Hepatocyte (in vitro differentiated cells): ENCODE measurements at regions not wholly inside any gene's neighbourhood (a gene's known extent, or its start where the extent isn't known, plus 50 kb on each side); places are given as distances from the start of the nearest gene placed in this dataset.

ENCODE experiments used
- DNase-seq: peaks from one replicate; pipeline ENCODE4 v3.0.0-alpha.2; 2016; ENCODE audit warnings: low spot score
- H2AFZ ChIP-seq: fragments of 200-600 bp; sonication (generic); 2 replicates; pipeline ENCODE4 v1.6.0; 2016; ENCODE audit warnings: antibody characterized with exemption, mild to moderate bottlenecking
- H3K27ac ChIP-seq: fragments of 200-600 bp; sonication (generic); 2 replicates; pipeline ENCODE4 v1.5.1; 2016; ENCODE audit warnings: mild to moderate bottlenecking
- H3K27me3 ChIP-seq: fragments of 200-600 bp; sonication (generic); 2 replicates; pipeline ENCODE4 v1.6.1; 2016
- H3K36me3 ChIP-seq: fragments of 200-600 bp; sonication (generic); replicated peaks from 2 replicates; pipeline ENCODE4 v1.5.1; 2016; ENCODE audit warnings: low read depth; ENCODE audit not compliant: insufficient read depth
- H3K4me1 ChIP-seq: fragments of 200-600 bp; sonication (generic); 2 replicates; pipeline ENCODE4 v1.5.1; 2016; ENCODE audit warnings: mild to moderate bottlenecking, moderate library complexity; ENCODE audit not compliant: insufficient read depth
- H3K4me2 ChIP-seq: fragments of 200-600 bp; sonication (generic); 2 replicates; pipeline ENCODE4 v1.6.0; 2016
- H3K4me3 ChIP-seq: fragments of 200-600 bp; sonication (generic); 2 replicates; pipeline ENCODE4 v1.5.1; 2016; ENCODE audit warnings: mild to moderate bottlenecking
- H3K79me2 ChIP-seq: fragments of 200-600 bp; sonication (generic); 2 replicates; pipeline ENCODE4 v1.6.0; 2017; ENCODE audit warnings: mild to moderate bottlenecking
- H3K9me2 ChIP-seq: fragments of 200-600 bp; sonication (generic); replicated peaks from 2 replicates; pipeline ENCODE4 v1.6.0; 2017; ENCODE audit warnings: mild to moderate bottlenecking; ENCODE audit not compliant: insufficient read depth
- H3K9me3 ChIP-seq: fragments of 200-600 bp; sonication (generic); 2 replicates; pipeline ENCODE4 v1.5.1; 2016; ENCODE audit warnings: low read depth, mild to moderate bottlenecking
- H4K20me1 ChIP-seq: fragments of 200-600 bp; sonication (generic); 2 replicates; pipeline ENCODE4 v1.6.0; 2016; ENCODE audit warnings: mild to moderate bottlenecking; ENCODE audit not compliant: insufficient read depth, poor library complexity, severe bottlenecking
- CTCF ChIP-seq: fragments of 200-600 bp; sonication (generic); IDR thresholded peaks from 2 replicates; pipeline ENCODE4 v1.5.1; 2016; ENCODE audit warnings: antibody characterized with exemption, mild to moderate bottlenecking; ENCODE audit not compliant: poor library complexity
- EZH2 ChIP-seq: fragments of 200-600 bp; sonication (generic); IDR thresholded peaks from 2 replicates; pipeline ENCODE4 v1.6.1; 2016; ENCODE audit warnings: antibody characterized with exemption, mild to moderate bottlenecking, borderline replicate concordance
- EZH2phosphoT487 ChIP-seq: fragments of 200-600 bp; sonication (generic); IDR thresholded peaks from one replicate; pipeline ENCODE4 v1.6.1; 2018; ENCODE audit warnings: antibody characterized with exemption, mild to moderate bottlenecking, low read depth, moderate library complexity; ENCODE audit not compliant: unreplicated experiment, severe bottlenecking
- WGBS: methylation state at CpG from one replicate; pipeline ENCODE4 v1.1.6; 2016; ENCODE audit warnings: low lambda C conversion rate; ENCODE audit errors: missing lambda C conversion rate; 5-methylcytosine and 5-hydroxymethylcytosine counted together

- Histone ChIP-seq H3K79me2 (no peaks in the 10 kb centered on the region), H3K36me3 (no peaks in the 10 kb centered on the region), H2AFZ (no peak overlapping the region), H3K4me1 (no peaks in the 10 kb centered on the region), H3K4me2 (no peak overlapping the region), H3K27ac (no peak overlapping the region), H3K9me3 (no peaks in the 10 kb centered on the region), H4K20me1 (no peaks in the 10 kb centered on the region), H3K9me2 (no peaks in the 10 kb centered on the region), H3K27me3 (no peaks in the 10 kb centered on the region), H3K4me3 (no peak overlapping the region)
- 83% methylated on average over 4 of the region's 4 CpGs for WGBS
- DNase-seq: no peak
- no peak for TF ChIP-seq EZH2phosphoT487
- TF ChIP-seq CTCF: no peak
- TF ChIP-seq EZH2: no peak
These were observed 60.7 kb upstream of the CNEP1R1 start for GRCh38 chr16:49964316-49964715.

- H3K9me2 ChIP-seq: no peaks in the 10 kb centered on the region
- no peaks in the 10 kb centered on the region for H3K4me1 ChIP-seq
- H3K27ac ChIP-seq: no peak overlapping the region
- H3K4me3 ChIP-seq: no peak overlapping the region
- H3K27me3 ChIP-seq: no peaks in the 10 kb centered on the region
- no peak for DNase-seq
- H3K79me2 ChIP-seq: no peaks in the 10 kb centered on the region
- H3K9me3 ChIP-seq: no peaks in the 10 kb centered on the region
- no peaks in the 10 kb centered on the region for H3K36me3 ChIP-seq
- no peak overlapping the region for H2AFZ ChIP-seq
- H4K20me1 ChIP-seq: no peaks in the 10 kb centered on the region
- no peak for TF ChIP-seq EZH2phosphoT487
- TF ChIP-seq EZH2: no peak
- no peak for TF ChIP-seq CTCF
- H3K4me2 ChIP-seq: no peak overlapping the region
- 80% methylated on average over 2 of the region's 2 CpGs for WGBS
These were observed 60.1 kb upstream of the CNEP1R1 start for GRCh38 chr16:49964973-49965372.

GRCh38 chr16:49967012-49967559, 57.9 kb upstream of the CNEP1R1 start:
- no peaks in the 10 kb centered on the region for H4K20me1 ChIP-seq
- no peak overlapping the region for H3K4me2 ChIP-seq
- H3K27ac ChIP-seq: no peak overlapping the region
- no peaks in the 10 kb centered on the region for H3K9me2 ChIP-seq
- H3K36me3 ChIP-seq: no peaks in the 10 kb centered on the region
- 83% methylated on average over 6 of the region's 6 CpGs for WGBS
- no peaks in the 10 kb centered on the region for H3K4me1 ChIP-seq
- H3K27me3 ChIP-seq: no peaks in the 10 kb centered on the region
- TF ChIP-seq EZH2phosphoT487: no peak
- TF ChIP-seq EZH2: no peak
- no peak for TF ChIP-seq CTCF
- H3K9me3 ChIP-seq: no peaks in the 10 kb centered on the region
- DNase-seq: no peak
- no peaks in the 10 kb centered on the region for H3K79me2 ChIP-seq
- H2AFZ ChIP-seq: no peak overlapping the region
- no peak overlapping the region for H3K4me3 ChIP-seq
